HepG2 (cell line): ENCODE measurements at regions not wholly inside any gene's neighbourhood (a gene's known extent, or its start where the extent isn't known, plus 50 kb on each side); places are given as distances from the start of the nearest gene placed in this dataset.

Source experiments
- ADNP ChIP-seq: sonication (generic); formaldehyde crosslinking; IDR thresholded peaks from 2 replicates; pipeline ENCODE4 v1.4.0; 2020; ENCODE audit warnings: missing genetic modification reagents
- AKAP8 ChIP-seq: sonication (generic); formaldehyde crosslinking; IDR thresholded peaks from 2 replicates; pipeline ENCODE4 v1.5.1; 2020; ENCODE audit warnings: mild to moderate bottlenecking, missing genetic modification reagents
- GATAD2A ChIP-seq: IDR thresholded peaks from 2 replicates; pipeline ENCODE4 v1.6.1; 2016
- MATR3 ChIP-seq: sonication (generic); formaldehyde crosslinking; IDR thresholded peaks from 2 replicates; pipeline ENCODE4 v1.4.0; 2020; ENCODE audit warnings: missing genetic modification reagents
- NFKBIZ ChIP-seq: IDR thresholded peaks from 2 replicates; pipeline ENCODE4 v1.6.1; 2018; ENCODE audit warnings: missing genetic modification reagents, missing compliant biosample characterization
- NFYC ChIP-seq: IDR thresholded peaks from 2 replicates; pipeline ENCODE4 v1.6.1; 2016; ENCODE audit warnings: missing genetic modification reagents, missing compliant biosample characterization
- NR2F1 ChIP-seq, 2 experiments: fragments of 450-650 bp in 1 of 2; formaldehyde crosslinking in 1 of 2; IDR thresholded peaks; 2 replicates each; pipeline versions ENCODE4 v1.5.0 to v1.6.1; 2016 to 2020; ENCODE audit warnings: mild to moderate bottlenecking in 1 of 2, missing compliant biosample characterization in 1 of 2, missing genetic modification reagents in 1 of 2, moderate library complexity in 1 of 2
- NR3C1 ChIP-seq: sonication (generic); formaldehyde crosslinking; IDR thresholded peaks from 2 replicates; pipeline ENCODE4 v1.4.0; 2020; ENCODE audit warnings: missing genetic modification reagents
- RARA ChIP-seq: IDR thresholded peaks from 2 replicates; pipeline ENCODE4 v1.6.1; 2016; ENCODE audit warnings: missing genetic modification reagents, missing compliant biosample characterization
- RXRB ChIP-seq: IDR thresholded peaks from 2 replicates; pipeline ENCODE4 v1.6.1; 2016; ENCODE audit warnings: borderline replicate concordance, missing genetic modification reagents, missing compliant biosample characterization
- SKI ChIP-seq: fragments of 450-650 bp; IDR thresholded peaks from one replicate; pipeline ENCODE4 v1.6.1; 2018; ENCODE audit warnings: mild to moderate bottlenecking; ENCODE audit not compliant: partially characterized antibody
- STAG1 ChIP-seq: sonication (generic); formaldehyde crosslinking; IDR thresholded peaks from 2 replicates; pipeline ENCODE4 v1.4.0; 2020; ENCODE audit warnings: missing genetic modification reagents
- ZBTB14 ChIP-seq: sonication (generic); formaldehyde crosslinking; IDR thresholded peaks from 2 replicates; pipeline ENCODE4 v1.4.0; 2020; ENCODE audit warnings: missing genetic modification reagents
- ZBTB38 ChIP-seq: sonication (generic); formaldehyde crosslinking; IDR thresholded peaks from 2 replicates; pipeline ENCODE4 v1.5.1; 2020; ENCODE audit warnings: mild to moderate bottlenecking, missing genetic modification reagents
- ZHX1 ChIP-seq: sonication (generic); formaldehyde crosslinking; IDR thresholded peaks from 2 replicates; pipeline ENCODE4 v1.8.1; 2022; ENCODE audit warnings: low read depth, mild to moderate bottlenecking, missing genetic modification reagents
- ZNF18 ChIP-seq: sonication (generic); formaldehyde crosslinking; IDR thresholded peaks from 2 replicates; pipeline ENCODE4 v1.8.0; 2022; ENCODE audit warnings: mild to moderate bottlenecking, missing genetic modification reagents; ENCODE audit not compliant: insufficient replicate concordance
- ZNF326 ChIP-seq: sonication (generic); formaldehyde crosslinking; IDR thresholded peaks from 2 replicates; pipeline ENCODE4 v1.4.0; 2020; ENCODE audit warnings: missing genetic modification reagents, borderline replicate concordance
- ZNF33A ChIP-seq: sonication (generic); formaldehyde crosslinking; IDR thresholded peaks from 2 replicates; pipeline ENCODE4 v1.5.1; 2020; ENCODE audit warnings: missing genetic modification reagents, mild to moderate bottlenecking, moderate library complexity, borderline replicate concordance
- ZNF33B ChIP-seq: sonication (generic); formaldehyde crosslinking; IDR thresholded peaks from 2 replicates; pipeline ENCODE4 v1.5.1; 2020; ENCODE audit warnings: mild to moderate bottlenecking, missing genetic modification reagents
- ZNF556 ChIP-seq: sonication (generic); formaldehyde crosslinking; IDR thresholded peaks from 2 replicates; pipeline ENCODE4 v1.4.0; 2020; ENCODE audit warnings: mild to moderate bottlenecking, missing genetic modification reagents, borderline replicate concordance
- ZNF597 ChIP-seq: sonication (generic); formaldehyde crosslinking; IDR thresholded peaks from 2 replicates; pipeline ENCODE4 v1.5.0; 2020; ENCODE audit warnings: missing genetic modification reagents
- ZNF710 ChIP-seq: sonication (generic); formaldehyde crosslinking; IDR thresholded peaks from 2 replicates; pipeline ENCODE4 v1.5.0; 2020; ENCODE audit warnings: mild to moderate bottlenecking, missing genetic modification reagents, borderline replicate concordance

- TF ChIP-seq ZNF710 (CRISPR knock-in tag) (no peak), RXRB (CRISPR knock-in tag) (0 out of 2 replicates have a peak, but pooled peaks have one; percentile 17), MATR3 (CRISPR knock-in tag) (no peak), ZNF556 (no peak), GATAD2A (CRISPR knock-in tag) (no peak), ZNF18 (CRISPR knock-in tag) (peak; percentile 97), ZBTB38 (CRISPR knock-in tag) (no peak), ZNF33A (CRISPR knock-in tag) (no peak), AKAP8 (CRISPR knock-in tag) (no peak), NR2F1 (CRISPR knock-in tag; IDR thresholded peaks at IDR 0.05) (0 out of 4 replicates have a peak, but pooled peaks of 1 of the 2 experiments have one; percentile 14), ZHX1 (CRISPR knock-in tag) (no peak), ADNP (CRISPR knock-in tag) (no peak), NFKBIZ (CRISPR knock-in tag) (no peak), SKI (no peak), STAG1 (no peak), RARA (CRISPR knock-in tag) (peak; percentile 60), NFYC (no peak), NR3C1 (CRISPR knock-in tag) (no peak), ZBTB14 (CRISPR knock-in tag) (no peak), ZNF33B (CRISPR knock-in tag) (no peak), ZNF326 (CRISPR knock-in tag) (no peak), ZNF597 (CRISPR knock-in tag) (no peak)
Observed at GRCh38 chr7:41507686-41508268, 195.1 kb downstream of the INHBA start (continued).
